K562 (cell line): ENCODE measurements at regions not wholly inside any gene's neighbourhood (a gene's known extent, or its start where the extent isn't known, plus 50 kb on each side); places are given as distances from the start of the nearest gene placed in this dataset.

Experiments
- ATAC-seq: fragments of 200-7000 bp; cut with Tn5 transposase; 3 replicates; pipeline ENCODE4 v1.9.1; 2020; ENCODE audit warnings: moderate library complexity
- BruUV-seq: library from RNA; stranded (reverse); fragments of 400-500 nt; replicated peaks from 2 replicates; lab custom pipeline; 2021; lab: Mats Ljungman, UMichigan
- CTCF ChIA-PET: fragments of 300-600 bp; formaldehyde crosslinking; extraction: SDS; loops from one replicate; lab custom pipeline; 2021; ENCODE audit warnings: low intra/inter-chr PET ratio; lab: Yijun Ruan, JAX
- POLR2A ChIA-PET: fragments of 300-600, 350-650 bp; sonication (Branson Sonifier 250); formaldehyde crosslinking; extraction: SDS; loops from one replicate; lab custom pipeline; 2021; ENCODE audit warnings: antibody characterized with exemption, inconsistent platforms; lab: Yijun Ruan, JAX
- DNase-seq, 4 experiments: peaks; one replicate each; pipeline versions ENCODE4 v3.0.0 to v3.0.0-alpha.2; 2011 to 2018; ENCODE audit warnings: low spot score in 3 of 4, mixed read lengths in 3 of 4; ENCODE audit errors: extremely low read depth in 1 of 4
- FAIRE-seq: peaks from 2 replicates; lab custom pipeline; 2011; peaks lifted over from hg19 to GRCh38; lab: Jason Lieb, UNC
- H2AFZ ChIP-seq: 2 replicates; pipeline ENCODE4 v1.6.0; 2011; ENCODE audit warnings: low read depth, low read length, control low read depth, inconsistent platforms
- H3K27ac ChIP-seq: fragments of 200-600 bp; 3 replicates; pipeline ENCODE4 v1.8.0; 2011; ENCODE audit warnings: low read depth, mild to moderate bottlenecking, control low read depth, inconsistent platforms, low read length, moderate library complexity, mixed read lengths; ENCODE audit errors: extremely low read depth
- H3K27me3 ChIP-seq, 2 experiments: fragments of 300-600 bp in 1 of 2; 2 replicates in 1 of 2; 3 replicates in 1 of 2; pipeline versions ENCODE4 v1.6.0 to v1.8.0; 2011; ENCODE audit warnings: inconsistent platforms in 2 of 2, low read length in 2 of 2, mild to moderate bottlenecking in 1 of 2, mixed read lengths in 1 of 2, moderate library complexity in 1 of 2; ENCODE audit not compliant: control insufficient read depth in 2 of 2, insufficient read depth in 2 of 2
- H3K36me3 ChIP-seq: fragments of 300-600 bp; 3 replicates; pipeline ENCODE4 v1.8.0; 2011; ENCODE audit warnings: mild to moderate bottlenecking, low read length, inconsistent platforms; ENCODE audit not compliant: control insufficient read depth, insufficient read depth
- H3K4me1 ChIP-seq, 2 experiments: fragments of 200-600 bp in 1 of 2; replicated peaks in 1 of 2; 2 replicates in 1 of 2; 3 replicates in 1 of 2; pipeline versions ENCODE4 v1.5.1 to v1.8.0; 2011; ENCODE audit warnings: inconsistent platforms in 2 of 2, low read length in 2 of 2, mild to moderate bottlenecking in 1 of 2, mixed read lengths in 1 of 2, moderate library complexity in 1 of 2; ENCODE audit not compliant: control insufficient read depth in 2 of 2, insufficient read depth in 2 of 2
- H3K4me2 ChIP-seq: 2 replicates; pipeline ENCODE4 v1.6.1; 2011; ENCODE audit warnings: low read length, control low read depth, inconsistent platforms, mixed read lengths; ENCODE audit not compliant: insufficient read depth
- H3K4me3 ChIP-seq: fragments of 200-600 bp; sonication (generic), shearing (Covaris generic); 2 replicates; pipeline ENCODE4 v1.5.1; 2016; ENCODE audit warnings: control low read depth, inconsistent platforms
- H3K79me2 ChIP-seq: fragments of 200-600 bp; 3 replicates; pipeline ENCODE4 v1.8.0; 2011; ENCODE audit warnings: low read length, inconsistent platforms; ENCODE audit not compliant: control insufficient read depth, insufficient read depth
- H3K9ac ChIP-seq, 2 experiments: 2 replicates each; pipeline versions ENCODE4 v1.6.0 to v1.6.1; 2011; ENCODE audit warnings: low read depth in 2 of 2, low read length in 2 of 2, control low read depth in 1 of 2, inconsistent platforms in 1 of 2, mild to moderate bottlenecking in 1 of 2, mixed read lengths in 1 of 2; ENCODE audit not compliant: insufficient read depth in 1 of 2
- H3K9me1 ChIP-seq: one replicate; pipeline ENCODE4 v1.6.0; 2011; ENCODE audit warnings: inconsistent platforms, mild to moderate bottlenecking, low read length, moderate library complexity; ENCODE audit not compliant: control insufficient read depth, insufficient read depth
- H3K9me3 ChIP-seq: replicated peaks from 2 replicates; pipeline ENCODE4 v1.5.1; 2011; ENCODE audit warnings: low read depth, low read length, inconsistent platforms; ENCODE audit not compliant: control insufficient read depth, insufficient read depth
- H4K20me1 ChIP-seq: replicated peaks from 2 replicates; pipeline ENCODE4 v1.6.1; 2011; ENCODE audit warnings: low read length, inconsistent platforms, mixed read lengths; ENCODE audit not compliant: control insufficient read depth, insufficient read depth
- CCNT2 ChIP-seq: IDR thresholded peaks from 2 replicates; pipeline ENCODE4 v1.6.1; 2011; ENCODE audit warnings: borderline replicate concordance, low read depth, mild to moderate bottlenecking, moderate library complexity, mixed read lengths, low read length; ENCODE audit not compliant: insufficient read length; ENCODE audit errors: extremely low read depth
- CTCFL ChIP-seq: IDR thresholded peaks from 2 replicates; pipeline ENCODE4 v1.6.1; 2011; ENCODE audit warnings: borderline replicate concordance, low read depth, mild to moderate bottlenecking, moderate library complexity, low read length; ENCODE audit not compliant: insufficient read depth, poor library complexity, severe bottlenecking
- FOXA1 ChIP-seq: fragments of 450-650 bp; IDR thresholded peaks from 2 replicates; pipeline ENCODE4 v1.6.1; 2016; ENCODE audit warnings: mild to moderate bottlenecking, borderline replicate concordance
- FOXP4 ChIP-seq: sonication (generic); formaldehyde crosslinking; IDR thresholded peaks from 2 replicates; pipeline ENCODE4 v1.8.0; 2022; ENCODE audit warnings: mild to moderate bottlenecking, missing genetic modification reagents, borderline replicate concordance
- HDAC1 ChIP-seq, 2 experiments: fragments of 450-650 bp; IDR thresholded peaks; 2 replicates each; pipeline ENCODE4 v1.6.1; 2016 to 2017; ENCODE audit warnings: inconsistent platforms in 1 of 2, mild to moderate bottlenecking in 1 of 2, moderate library complexity in 1 of 2
- PTRF ChIP-seq: fragments of 450-650 bp; IDR thresholded peaks from 2 replicates; pipeline ENCODE4 v1.6.1; 2016; ENCODE audit warnings: mild to moderate bottlenecking, missing genetic modification characterization, missing compliant biosample characterization
- SMAD1 ChIP-seq: fragments of 150-350 bp; IDR thresholded peaks from 2 replicates; pipeline ENCODE4 v1.6.1; 2014; ENCODE audit warnings: low read length, low read depth; ENCODE audit not compliant: partially characterized antibody
- SRSF7 ChIP-seq: fragments of 200-400 bp; formaldehyde crosslinking; optimal IDR thresholded peaks from 2 replicates; pipeline ENCODE3; 2017; ENCODE audit warnings: mild to moderate bottlenecking, low read depth, low read length
- STAT6 ChIP-seq: sonication (generic); formaldehyde crosslinking; IDR thresholded peaks from 2 replicates; pipeline ENCODE4 v1.8.1; 2023; ENCODE audit warnings: mild to moderate bottlenecking, missing genetic modification reagents
- TAL1 ChIP-seq: fragments of 450-650 bp; IDR thresholded peaks from 2 replicates; pipeline ENCODE4 v1.6.1; 2016; ENCODE audit warnings: mild to moderate bottlenecking
- ZNF518B ChIP-seq: fragments of 250-450 bp; sonication (Bioruptor Pico); IDR thresholded peaks from 2 replicates; pipeline ENCODE4 v1.5.0; 2021; ENCODE audit warnings: mild to moderate bottlenecking, moderate library complexity
- WGBS: fragments of 100-300 bp; shearing (Covaris generic); methylation state at CpG from one replicate; pipeline ENCODE4 v1.1.6; 2016; ENCODE audit warnings: low coverage, mixed read lengths; ENCODE audit not compliant: insufficient coverage; ENCODE audit errors: missing lambda C conversion rate; 5-methylcytosine and 5-hydroxymethylcytosine counted together
- in situ Hi-C: fragments of 300-500 bp; cut with MboI; formaldehyde crosslinking; loops from 4 replicates; pipeline ENCODE4 v1.15.0; 2018; ENCODE audit warnings: inconsistent platforms, mixed read lengths
- intact Hi-C: fragments of 100-400 bp; cut with micrococcal nuclease; formaldehyde crosslinking; loops from 2 replicates; pipeline ENCODE4 v1.14.2; 2022

GRCh38 chr13:65601855-65602254 lies 1628.3 kb downstream of the PCDH9 start (continued):
- TF ChIP-seq FOXP4, result no peak

- no peak for DNase-seq
- FAIRE-seq, result no peak
Observed at GRCh38 chr13:65600702-65601101, 1629.4 kb downstream of the PCDH9 start.

More at GRCh38 chr13:65600702-65601101, 1629.4 kb downstream of the PCDH9 start:
- H3K4me1 ChIP-seq, result no peaks in the 10 kb centered on the region
- no peak for TF ChIP-seq HDAC1 (IDR thresholded peaks at IDR 0.05)
- no peak for TF ChIP-seq ZNF518B (CRISPR knock-in tag)
- no peak for TF ChIP-seq STAT6 (CRISPR knock-in tag)
- TF ChIP-seq SRSF7, result no peak
- TF ChIP-seq CTCFL, result no peak
- TF ChIP-seq CCNT2, result no peak
- no peak for TF ChIP-seq SMAD1
- TF ChIP-seq PTRF (tag), result no peak
- TF ChIP-seq TAL1, result no peak
- no peak for TF ChIP-seq FOXA1
- no TSS peak for BruUV-seq
- H3K36me3 ChIP-seq, result no peaks in the 10 kb centered on the region
- no peak overlapping the region for H3K4me3 ChIP-seq
- 0% methylated on average over 4 of the region's 4 CpGs for WGBS
- no peak for ATAC-seq
- no peak overlapping the region for H2AFZ ChIP-seq
- no peaks in the 10 kb centered on the region for H3K9me3 ChIP-seq
- no peaks in the 10 kb centered on the region for H4K20me1 ChIP-seq
- ChIA-PET POLR2A (no interaction called here), CTCF (no interaction called here)
- no peak overlapping the region for H3K27ac ChIP-seq
- intact Hi-C loops (no loop called here), in situ Hi-C loops (no loop called here)
- H3K27me3 ChIP-seq, result no peaks in the 10 kb centered on the region
- no peak overlapping the region for H3K9ac ChIP-seq
- H3K79me2 ChIP-seq, result no peaks in the 10 kb centered on the region
- H3K4me2 ChIP-seq, result no peak overlapping the region
- H3K9me1 ChIP-seq, result no peaks in the 10 kb centered on the region
